ENCODE measurements at regions not wholly inside any gene's neighbourhood (a gene's known extent, or its start where the extent isn't known, plus 50 kb on each side); places are given as distances from the start of the nearest gene placed in this dataset.

- DNase-seq, result no peak
Measured at GRCh38 chr1:56340977-56341376, 238.4 kb downstream of the PLPP3 start.

GRCh38 chr1:56339786-56340465 lies 239.4 kb downstream of the PLPP3 start:
- DNase-seq, result no peak

DNA sequence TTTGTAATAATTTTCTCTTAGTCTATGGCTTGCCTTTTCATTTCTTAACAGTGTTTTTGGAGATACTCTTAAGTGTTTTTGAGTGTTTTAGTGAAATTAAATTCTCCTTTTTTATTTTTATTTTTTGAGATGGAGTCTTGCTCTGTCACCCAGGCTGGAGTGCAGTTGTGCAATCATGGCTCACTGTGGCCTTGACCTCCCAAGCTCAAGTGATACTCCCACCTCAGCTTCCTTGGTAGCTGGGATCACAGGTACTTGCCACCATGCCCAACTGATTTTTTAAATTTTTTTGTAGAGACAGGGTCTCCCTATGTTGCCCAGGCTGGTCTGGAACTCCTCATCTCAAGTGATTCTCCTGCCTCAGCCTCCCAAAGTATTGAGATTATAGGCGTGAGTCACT lies 240.3 kb downstream of the PLPP3 start:
- DNase-seq, result no peak

DNA sequence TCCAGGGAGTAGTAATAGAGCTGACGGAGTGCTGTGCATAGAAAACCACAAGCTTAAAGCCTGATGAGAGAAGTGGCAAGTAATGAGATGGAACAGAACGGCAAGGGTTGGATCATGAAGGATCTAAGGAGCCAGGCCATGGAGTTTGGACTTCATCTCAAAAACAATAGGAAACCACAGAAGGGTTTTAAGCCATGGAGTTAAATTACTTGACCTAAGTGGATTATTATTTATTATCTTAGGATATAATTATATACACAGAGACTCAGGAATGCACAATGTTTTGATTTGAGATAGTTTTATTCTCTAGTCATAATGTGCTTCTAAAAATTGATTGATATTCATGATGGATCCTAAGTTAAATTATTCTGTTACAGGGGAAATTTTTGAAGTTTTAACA lies 242.4 kb downstream of the PLPP3 start:
- no peak for DNase-seq

- no peak for DNase-seq
Measured at GRCh38 chr1:56335394-56335793, 244.0 kb downstream of the PLPP3 start.

DNA sequence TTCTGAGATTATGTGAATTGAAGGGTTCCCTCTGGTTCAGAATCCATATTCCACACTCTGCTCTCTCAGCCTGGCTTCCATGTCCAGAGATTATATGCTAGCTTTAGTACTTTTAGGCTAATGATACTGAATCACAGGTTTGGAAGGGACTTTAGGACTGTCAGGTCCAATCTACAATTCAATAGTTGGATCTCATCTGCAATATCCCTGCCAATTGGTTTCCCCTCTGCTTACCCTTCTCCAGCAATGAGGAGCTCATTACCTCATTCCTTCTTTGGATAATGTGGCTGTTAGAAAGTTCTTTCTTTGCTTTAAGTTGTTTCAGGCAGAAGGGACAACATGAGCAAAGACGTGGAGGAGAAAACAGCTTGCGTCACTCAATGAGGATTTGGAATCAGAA lies 245.3 kb downstream of the PLPP3 start:
- DNase-seq, result no peak

DNA sequence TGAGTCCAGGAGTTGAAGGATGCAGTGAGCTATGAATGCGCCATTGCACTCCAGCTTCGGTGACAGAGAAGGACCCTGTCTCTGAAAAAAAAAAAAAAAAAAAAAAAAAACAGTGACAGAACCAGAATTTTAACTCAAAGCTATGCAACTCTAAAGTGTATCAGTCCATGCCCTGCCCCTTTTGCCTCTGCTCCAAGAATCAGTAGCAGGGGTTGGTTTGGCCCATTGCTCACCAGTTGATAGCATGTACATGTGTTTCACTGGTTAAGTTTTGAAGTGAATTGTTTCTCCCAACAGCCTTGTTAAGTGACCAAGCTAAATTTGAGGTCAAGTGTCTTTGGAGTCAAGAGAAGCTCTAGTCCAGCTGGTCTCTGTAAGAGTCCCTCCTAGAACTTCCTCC lies 245.9 kb downstream of the PLPP3 start:
- DNase-seq, result no peak

DNA sequence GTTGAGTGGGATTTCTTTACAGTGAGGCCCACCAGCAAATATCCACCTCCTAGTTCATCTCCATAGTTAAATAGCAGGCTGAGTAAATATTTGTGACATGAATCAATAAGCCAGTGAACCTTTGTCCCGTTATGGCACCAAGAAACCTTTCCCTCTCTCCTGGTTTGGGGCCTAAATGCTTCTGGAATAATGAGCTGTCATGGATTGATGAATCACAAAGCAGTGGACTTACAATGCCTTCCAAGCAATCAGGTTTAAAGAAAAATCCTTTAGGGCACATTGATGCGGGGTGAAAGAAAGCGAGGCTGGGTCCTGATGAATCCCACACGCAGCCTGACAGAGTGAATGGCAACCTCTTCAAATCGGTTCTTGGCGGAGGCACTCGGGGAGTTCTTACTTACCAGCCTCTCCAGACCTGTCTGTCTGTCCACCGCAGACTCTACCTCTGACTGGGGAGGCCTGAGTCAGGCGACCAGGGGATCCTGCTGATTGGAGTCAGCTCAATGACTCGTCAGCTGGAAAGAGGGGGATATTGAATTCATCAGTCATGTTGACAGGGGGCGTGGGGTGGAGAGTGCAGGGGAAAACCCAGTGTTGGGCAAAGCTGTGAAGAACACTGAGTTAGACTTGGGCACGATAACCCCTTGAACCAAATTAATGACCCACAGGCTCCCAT lies 247.3 kb downstream of the PLPP3 start:
- no peak for DNase-seq

- no peak for DNase-seq
Measured at GRCh38 chr1:56331207-56331891, 248.0 kb downstream of the PLPP3 start.

DNA sequence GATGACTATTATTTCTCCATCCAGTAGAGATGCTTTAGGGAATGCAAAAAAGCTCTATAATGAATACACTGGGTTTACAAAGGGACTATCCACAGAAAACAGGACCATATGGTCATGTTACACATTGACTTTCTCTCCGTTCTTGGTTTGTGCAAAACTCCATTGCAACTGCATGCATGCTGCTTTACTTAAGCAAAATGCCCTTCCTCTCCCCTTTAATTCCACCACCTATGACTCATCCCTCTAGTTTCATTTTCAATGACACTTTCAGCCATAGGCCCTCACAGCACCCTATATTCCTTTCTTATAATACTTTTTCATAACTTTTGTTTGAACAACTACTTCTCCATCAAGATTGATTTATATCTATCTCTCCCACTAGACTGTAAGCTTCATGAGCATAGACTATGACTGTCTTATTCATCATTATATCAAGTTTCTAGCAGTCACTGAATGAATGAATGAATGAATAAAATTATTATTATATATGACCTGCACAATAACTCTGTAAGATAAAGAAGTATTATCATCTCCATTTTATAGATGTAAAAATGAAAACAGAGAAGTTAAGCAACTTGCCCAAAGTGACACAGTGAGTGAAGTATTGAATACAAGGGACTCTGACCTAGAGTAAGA lies 248.9 kb downstream of the PLPP3 start:
- DNase-seq, result no peak

- no peak for DNase-seq
Measured at GRCh38 chr1:56329970-56330369, 249.4 kb downstream of the PLPP3 start.

DNA sequence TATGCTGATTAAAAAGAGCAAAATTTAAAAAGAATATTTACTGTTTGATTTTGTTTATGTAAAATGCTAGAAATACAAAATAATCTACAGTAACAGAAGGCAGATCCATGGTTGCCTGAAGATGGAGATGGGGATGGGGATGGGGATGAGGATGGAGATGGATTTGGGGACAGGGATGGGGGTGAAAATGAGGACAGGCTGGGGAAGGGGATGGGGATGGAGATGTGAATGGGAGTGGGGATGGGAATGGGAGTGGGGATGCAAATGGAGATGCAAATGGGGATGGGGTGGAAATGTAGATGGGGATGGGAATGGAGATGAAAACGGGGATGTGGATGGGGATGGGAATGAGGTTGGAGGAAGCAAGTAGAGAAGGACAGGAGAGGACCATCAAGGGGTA lies 252.2 kb downstream of the PLPP3 start:
- DNase-seq, result no peak

DNA sequence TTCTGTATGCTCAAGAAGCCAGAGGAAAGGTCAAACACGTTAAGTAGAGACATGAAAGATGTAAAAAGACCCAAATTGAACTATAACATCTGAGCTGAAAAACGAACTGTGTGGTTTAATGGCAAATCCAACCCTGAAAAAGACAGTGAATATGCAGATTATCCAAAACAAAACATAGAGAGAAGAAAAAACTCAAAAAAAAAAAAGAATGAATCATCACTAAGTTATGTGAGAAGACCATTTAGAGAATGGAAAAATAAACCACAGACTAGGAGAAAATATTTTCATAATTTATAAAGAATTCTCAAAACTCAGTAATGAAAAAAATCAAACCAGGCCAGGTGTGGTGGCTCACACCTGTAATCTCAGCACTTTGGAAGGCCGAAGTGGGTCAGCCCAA lies 253.3 kb downstream of the PLPP3 start:
- DNase-seq, result no peak

DNA sequence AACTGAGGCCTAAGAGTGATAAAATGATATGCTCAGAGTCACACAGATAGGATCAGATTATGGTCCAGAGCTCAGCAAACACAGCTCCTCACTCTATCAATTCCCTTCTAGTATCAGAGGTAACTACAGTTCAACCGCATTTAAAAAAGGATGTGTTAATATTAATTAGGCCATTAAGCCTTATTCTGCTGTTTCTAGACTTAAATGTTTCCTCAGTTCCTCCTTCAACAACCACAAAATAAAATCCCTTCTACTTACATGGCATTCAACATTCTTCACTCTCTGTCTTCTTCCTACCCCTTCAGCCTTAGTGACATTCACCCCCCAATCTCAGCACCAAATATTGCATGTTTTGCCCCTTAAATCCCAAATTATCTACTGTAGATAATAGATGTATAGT lies 254.9 kb downstream of the PLPP3 start:
- no peak for DNase-seq

DNA sequence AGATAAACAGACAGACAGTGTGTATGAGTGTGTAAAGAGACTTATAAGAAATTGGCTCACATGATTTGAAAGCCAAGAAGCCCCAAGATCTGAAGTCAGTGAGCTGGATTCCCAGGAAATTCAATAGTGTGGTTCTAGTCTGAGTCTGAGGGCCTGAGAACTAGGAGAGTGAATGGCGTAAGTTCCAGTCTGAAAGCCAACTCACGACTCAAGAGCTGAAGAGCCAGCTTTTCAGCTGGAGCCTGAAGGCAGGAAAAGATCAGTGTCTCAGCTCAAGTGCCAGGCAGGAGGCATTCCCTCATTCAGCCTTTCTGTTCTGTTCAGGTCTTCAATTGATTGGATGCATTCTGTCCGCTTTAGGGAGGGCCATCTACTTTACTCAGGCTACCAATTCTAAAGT lies 257.2 kb downstream of the PLPP3 start:
- DNase-seq, result no peak

GRCh38 chr1:56321150-56321490 lies 258.2 kb downstream of the PLPP3 start:
- DNase-seq, result no peak

- no peak for DNase-seq
Measured at GRCh38 chr1:56320464-56321149, 258.8 kb downstream of the PLPP3 start.

GRCh38 chr1:56317722-56318121 lies 261.6 kb downstream of the PLPP3 start:
- no peak for DNase-seq

DNA sequence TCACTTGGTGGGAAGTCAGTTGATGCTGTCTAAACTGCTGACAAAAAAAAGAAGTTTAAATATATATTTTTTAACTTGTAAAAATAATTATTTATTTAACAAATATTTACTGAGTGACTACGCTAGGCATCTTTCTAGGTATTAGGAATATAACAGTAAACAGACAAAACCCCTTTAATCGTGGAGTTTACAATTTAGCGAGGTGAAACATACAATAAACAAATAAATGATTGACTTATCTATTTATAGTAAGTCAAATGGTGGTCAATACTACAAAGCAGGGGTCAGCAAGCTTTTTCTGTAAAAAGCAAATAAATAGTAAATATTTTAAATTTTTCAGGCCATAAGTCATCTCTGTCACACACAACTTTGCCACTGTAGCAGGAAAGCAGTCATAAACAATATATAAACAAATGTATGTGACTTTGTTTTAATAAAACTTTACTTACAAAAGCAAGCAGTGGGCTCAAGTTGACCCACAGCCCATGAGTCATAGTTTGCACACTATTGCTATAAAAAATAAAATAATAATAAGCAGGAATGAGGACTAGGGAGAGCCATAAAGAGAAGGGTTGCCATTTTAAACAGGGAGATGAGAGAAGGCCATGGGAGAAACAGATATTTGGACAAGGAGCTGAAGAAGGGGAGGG lies 263.9 kb downstream of the PLPP3 start:
- DNase-seq, result no peak

DNA sequence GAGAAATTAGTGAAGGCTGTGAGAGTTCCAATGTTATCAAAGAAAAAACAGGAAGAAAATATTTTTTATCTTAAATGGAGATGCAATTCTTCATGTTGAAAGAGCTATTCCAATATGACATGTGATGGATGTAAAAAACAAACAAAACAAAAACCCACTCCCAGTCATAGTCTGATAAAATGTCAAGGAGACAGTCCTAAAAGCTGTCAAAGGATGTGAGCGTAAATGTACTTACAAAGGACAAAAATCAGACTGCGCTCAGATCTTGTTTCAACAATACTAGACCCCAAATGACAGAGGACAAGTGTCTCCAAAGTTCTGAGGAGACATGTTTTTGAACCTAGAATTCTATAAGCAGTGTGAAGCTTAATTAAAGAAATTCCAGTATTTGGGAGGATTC lies 265.8 kb downstream of the PLPP3 start:
- DNase-seq, result no peak

GRCh38 chr1:56311766-56312165 lies 267.6 kb downstream of the PLPP3 start:
- DNase-seq, result no peak

DNA sequence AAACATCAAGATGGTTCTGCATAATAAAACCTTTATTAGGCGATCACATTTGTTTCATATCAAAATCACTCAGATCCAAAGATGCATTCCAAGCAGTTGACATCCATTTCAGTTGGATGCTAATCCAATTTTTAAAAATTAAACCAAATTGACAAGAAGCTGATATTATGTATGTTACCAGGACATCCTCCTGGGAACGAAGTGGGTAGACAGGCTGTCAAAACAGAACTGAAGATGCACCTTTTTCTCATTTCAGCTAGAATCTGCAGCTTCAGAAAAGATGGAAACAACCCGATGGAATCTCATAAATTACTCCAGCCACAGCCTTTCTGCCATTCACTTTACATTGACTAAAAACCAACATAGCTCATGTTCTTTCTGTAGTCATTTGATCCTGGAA lies 268.4 kb downstream of the PLPP3 start:
- no peak for DNase-seq

- no peak for DNase-seq
Measured at GRCh38 chr1:56309065-56309464, 270.3 kb downstream of the PLPP3 start.

Measured in activated effector memory CD4-positive, alpha-beta T cell treated with Interleukin-2 at 50 U/mL for 16 hours (primary cell).